Fibroblast of lung (primary cell): ENCODE measurements at regions not wholly inside any gene's neighbourhood (a gene's known extent, or its start where the extent isn't known, plus 50 kb on each side); places are given as distances from the start of the nearest gene placed in this dataset.

Experiments
- EZH2 ChIP-seq: IDR thresholded peaks from 2 replicates; pipeline ENCODE4 v1.5.1; 2012; ENCODE audit warnings: low read length, control low read depth, mild to moderate bottlenecking; ENCODE audit errors: missing control alignments
- TF ChIP-seq, protein P1 (sequence below), 2 donors: IDR thresholded peaks in 1 of 2; conservative IDR thresholded peaks in 1 of 2; 1 replicate in 1 of 2; 2 replicates in 1 of 2; pipeline ENCODE4 v1.5.1; 2011 to 2012; ENCODE audit warnings: low read length in 2 of 2, control low read depth in 1 of 2, inconsistent platforms in 1 of 2, low read depth in 1 of 2, mild to moderate bottlenecking in 1 of 2

DNA sequence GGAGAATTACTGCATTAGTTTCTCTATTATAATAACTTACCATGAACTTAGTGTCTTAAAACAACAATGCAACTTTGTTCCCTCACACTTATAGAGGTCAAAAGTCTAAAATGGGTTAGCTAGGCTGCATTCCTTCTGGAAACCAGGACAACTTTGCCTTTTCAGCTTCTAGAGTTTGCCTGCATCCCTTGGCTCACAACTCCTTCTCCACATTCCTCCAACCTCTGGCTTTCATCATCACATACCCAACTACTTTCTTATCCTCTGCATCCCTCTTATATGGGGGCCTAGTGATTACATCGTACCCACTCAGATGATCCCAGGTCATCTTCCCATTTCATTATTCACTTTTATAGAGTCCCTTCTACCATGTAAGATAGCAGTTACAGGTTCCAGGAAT is 251.1 kb downstream of the C12orf50 start:
- TF ChIP-seq, protein P1, sequence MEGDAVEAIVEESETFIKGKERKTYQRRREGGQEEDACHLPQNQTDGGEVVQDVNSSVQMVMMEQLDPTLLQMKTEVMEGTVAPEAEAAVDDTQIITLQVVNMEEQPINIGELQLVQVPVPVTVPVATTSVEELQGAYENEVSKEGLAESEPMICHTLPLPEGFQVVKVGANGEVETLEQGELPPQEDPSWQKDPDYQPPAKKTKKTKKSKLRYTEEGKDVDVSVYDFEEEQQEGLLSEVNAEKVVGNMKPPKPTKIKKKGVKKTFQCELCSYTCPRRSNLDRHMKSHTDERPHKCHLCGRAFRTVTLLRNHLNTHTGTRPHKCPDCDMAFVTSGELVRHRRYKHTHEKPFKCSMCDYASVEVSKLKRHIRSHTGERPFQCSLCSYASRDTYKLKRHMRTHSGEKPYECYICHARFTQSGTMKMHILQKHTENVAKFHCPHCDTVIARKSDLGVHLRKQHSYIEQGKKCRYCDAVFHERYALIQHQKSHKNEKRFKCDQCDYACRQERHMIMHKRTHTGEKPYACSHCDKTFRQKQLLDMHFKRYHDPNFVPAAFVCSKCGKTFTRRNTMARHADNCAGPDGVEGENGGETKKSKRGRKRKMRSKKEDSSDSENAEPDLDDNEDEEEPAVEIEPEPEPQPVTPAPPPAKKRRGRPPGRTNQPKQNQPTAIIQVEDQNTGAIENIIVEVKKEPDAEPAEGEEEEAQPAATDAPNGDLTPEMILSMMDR (conservative IDR thresholded peaks at IDR 0.05 in 1 of 2, IDR thresholded peaks at IDR 0.05 in 1 of 2; ENCODE audit: low read depth in 1 of 2, low read length in 2 of 2) = no peak
- TF ChIP-seq EZH2 = no peak
